Hematopoietic multipotent progenitor cell treated with erythropoietin and hydrocortisone succinate and interleukin-3 and kit ligand, for 15 days (in vitro differentiated cells): ENCODE measurements at regions not wholly inside any gene's neighbourhood (a gene's known extent, or its start where the extent isn't known, plus 50 kb on each side); places are given as distances from the start of the nearest gene placed in this dataset.

Source experiments
- DNase-seq: peaks from one replicate; pipeline ENCODE4 v3.0.0-alpha.2; 2015; ENCODE audit warnings: low spot score

GRCh38 chr1:59026472-59026948 is 242.7 kb upstream of the JUN start:
- DNase-seq, result no peak

- DNase-seq, result no peak
Measured at GRCh38 chr1:59027177-59027576, 243.3 kb upstream of the JUN start.

- DNase-seq, result no peak
Measured at GRCh38 chr1:59028048-59028447, 244.2 kb upstream of the JUN start.

GRCh38 chr1:59029411-59030167 is 245.7 kb upstream of the JUN start:
- no peak for DNase-seq

- DNase-seq, result no peak
Measured at GRCh38 chr1:59032228-59032627, 248.4 kb upstream of the JUN start.

- no peak for DNase-seq
Measured at GRCh38 chr1:59033761-59034160, 249.9 kb upstream of the JUN start.

GRCh38 chr1:59034925-59035324 is 251.1 kb upstream of the JUN start:
- no peak for DNase-seq

GRCh38 chr1:59039551-59039950 is 255.7 kb upstream of the JUN start:
- DNase-seq, result no peak

- DNase-seq, result no peak
Measured at GRCh38 chr1:59040486-59040885, 256.4 kb upstream of the FGGY start.

GRCh38 chr1:59041646-59042277 is 255.1 kb upstream of the FGGY start:
- DNase-seq, result no peak

GRCh38 chr1:59043796-59044195 is 253.1 kb upstream of the FGGY start:
- DNase-seq, result no peak

- DNase-seq, result no peak
Measured at GRCh38 chr1:59044535-59045121, 252.3 kb upstream of the FGGY start.

- no peak for DNase-seq
Measured at GRCh38 chr1:59045137-59045536, 251.8 kb upstream of the FGGY start.

GRCh38 chr1:59045636-59046035 is 251.3 kb upstream of the FGGY start:
- DNase-seq, result no peak

GRCh38 chr1:59046134-59046533 is 250.8 kb upstream of the FGGY start:
- no peak for DNase-seq

GRCh38 chr1:59046730-59047157 is 250.2 kb upstream of the FGGY start:
- DNase-seq, result no peak

GRCh38 chr1:59051007-59051406 is 245.9 kb upstream of the FGGY start:
- DNase-seq, result no peak

GRCh38 chr1:59052166-59052590 is 244.7 kb upstream of the FGGY start:
- DNase-seq, result no peak

GRCh38 chr1:59054172-59054571 is 242.7 kb upstream of the FGGY start:
- no peak for DNase-seq

GRCh38 chr1:59055908-59056719 is 240.8 kb upstream of the FGGY start:
- DNase-seq, result no peak

GRCh38 chr1:59057211-59057694 is 239.6 kb upstream of the FGGY start:
- no peak for DNase-seq

- DNase-seq, result no peak
Measured at GRCh38 chr1:59057796-59058195, 239.1 kb upstream of the FGGY start.
